ENCODE measurements at regions not wholly inside any gene's neighbourhood (a gene's known extent, or its start where the extent isn't known, plus 50 kb on each side); places are given as distances from the start of the nearest gene placed in this dataset.

DNA sequence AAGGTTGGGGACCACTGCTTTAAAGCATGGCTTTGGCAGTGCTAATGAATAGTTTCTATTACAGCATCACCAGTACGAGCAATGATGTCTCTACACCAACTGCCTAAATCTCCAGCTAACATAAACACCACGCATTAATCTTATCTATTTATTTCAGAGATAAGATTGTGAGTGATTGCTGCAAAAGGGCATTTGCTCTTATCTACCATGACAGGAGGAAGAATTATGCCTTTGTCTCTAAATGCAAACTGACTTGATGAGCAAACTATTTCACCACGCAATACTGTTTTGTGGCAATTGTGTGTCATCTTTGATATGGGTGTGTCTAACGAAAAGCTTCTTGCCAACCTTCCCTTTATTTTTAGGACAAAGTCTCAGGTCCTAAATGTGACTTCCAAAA is 684.9 kb downstream of the SORCS1 start:
- no peak overlapping the region for H3K4me3 ChIP-seq
- H3K4me2 ChIP-seq: no peak overlapping the region
- TF ChIP-seq, protein P1, sequence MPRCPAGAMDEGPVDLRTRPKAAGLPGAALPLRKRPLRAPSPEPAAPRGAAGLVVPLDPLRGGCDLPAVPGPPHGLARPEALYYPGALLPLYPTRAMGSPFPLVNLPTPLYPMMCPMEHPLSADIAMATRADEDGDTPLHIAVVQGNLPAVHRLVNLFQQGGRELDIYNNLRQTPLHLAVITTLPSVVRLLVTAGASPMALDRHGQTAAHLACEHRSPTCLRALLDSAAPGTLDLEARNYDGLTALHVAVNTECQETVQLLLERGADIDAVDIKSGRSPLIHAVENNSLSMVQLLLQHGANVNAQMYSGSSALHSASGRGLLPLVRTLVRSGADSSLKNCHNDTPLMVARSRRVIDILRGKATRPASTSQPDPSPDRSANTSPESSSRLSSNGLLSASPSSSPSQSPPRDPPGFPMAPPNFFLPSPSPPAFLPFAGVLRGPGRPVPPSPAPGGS (IDR thresholded peaks at IDR 0.05): no peak
- TF ChIP-seq POLR2A (IDR thresholded peaks at IDR 0.05; ENCODE audit: low read length): no peak
- no peak for TF ChIP-seq MYC (IDR thresholded peaks at IDR 0.05; ENCODE audit: borderline replicate concordance, low read length)
- ATAC-seq (no peak), DNase-seq (ENCODE audit: low read depth in 1 of 2, low spot score in 1 of 2) (no peak), FAIRE-seq (no peak)
- POLR2A ChIA-PET: no interaction called here
- 31% methylated on average over 4 of the region's 4 CpGs for WGBS (ENCODE audit: missing lambda C conversion rate)
- CTCF ChIA-PET: no interaction called here
- H3K9me3 ChIP-seq: 0 out of 3 replicates have a peak, but pooled peaks cover 3% of the 10 kb centered on the region
- H3K27ac ChIP-seq: no peak overlapping the region
- no peaks in the 10 kb centered on the region for H3K4me1 ChIP-seq

DNA sequence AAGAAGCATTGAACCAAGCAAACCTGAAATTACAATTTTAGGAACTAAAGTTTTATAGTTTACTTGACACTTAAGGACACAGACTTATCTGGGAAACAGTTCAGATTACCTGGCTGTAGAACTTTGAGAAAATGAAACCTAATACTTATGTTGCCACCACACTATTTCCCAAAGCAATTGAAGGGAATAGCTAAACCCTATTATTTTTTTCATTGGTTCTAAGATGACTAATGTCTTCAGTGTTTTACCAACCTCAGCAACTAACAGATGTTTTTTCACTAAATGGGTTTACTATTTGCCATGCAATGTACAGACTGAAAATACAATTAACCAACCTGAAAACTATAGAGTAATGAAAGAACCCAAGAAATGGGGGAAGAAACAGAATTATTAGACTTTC is 689.6 kb downstream of the SORCS1 start:
- CTCF ChIA-PET: no interaction called here

More for the DNA sequence above, 689.6 kb downstream of the SORCS1 start:
- Histone ChIP-seq H3K4me1 (no peaks in the 10 kb centered on the region), H3K4me2 (no peak overlapping the region), H3K4me3 (no peak overlapping the region), H3K9me3 (0 out of 3 replicates have a peak, but pooled peaks cover under 1% of the 10 kb centered on the region), H3K27ac (no peak overlapping the region)
- ATAC-seq (no peak), FAIRE-seq (no peak), DNase-seq (ENCODE audit: low read depth in 1 of 2, low spot score in 1 of 2) (no peak)
- POLR2A ChIA-PET: no interaction called here
- TF ChIP-seq KDM1A (IDR thresholded peaks at IDR 0.05; ENCODE audit: low read depth) (no peak), GATA3 (IDR thresholded peaks at IDR 0.05; ENCODE audit: borderline replicate concordance) (no peak), CEBPB (IDR thresholded peaks at IDR 0.05) (no peak), NPAS2 (CRISPR knock-in tag; IDR thresholded peaks at IDR 0.05; ENCODE audit: borderline replicate concordance) (no peak), ZC3H11A (IDR thresholded peaks at IDR 0.05) (no peak), POLR2A (IDR thresholded peaks at IDR 0.05; ENCODE audit: low read length) (no peak), NFE2L2 (conservative IDR thresholded peaks at IDR 0.05; ENCODE audit: low read length) (no peak), MYC (IDR thresholded peaks at IDR 0.05; ENCODE audit: borderline replicate concordance, low read length) (no peak), ZFP36 (IDR thresholded peaks at IDR 0.05; ENCODE audit: borderline replicate concordance, partially characterized antibody) (no peak), ZNF302 (CRISPR knock-in tag; IDR thresholded peaks at IDR 0.05) (no peak), JUN (IDR thresholded peaks at IDR 0.05) (no peak), RAD21 (conservative IDR thresholded peaks at IDR 0.05 in 1 of 2, IDR thresholded peaks at IDR 0.05 in 1 of 2) (no peak)
- TF ChIP-seq, protein P2, sequence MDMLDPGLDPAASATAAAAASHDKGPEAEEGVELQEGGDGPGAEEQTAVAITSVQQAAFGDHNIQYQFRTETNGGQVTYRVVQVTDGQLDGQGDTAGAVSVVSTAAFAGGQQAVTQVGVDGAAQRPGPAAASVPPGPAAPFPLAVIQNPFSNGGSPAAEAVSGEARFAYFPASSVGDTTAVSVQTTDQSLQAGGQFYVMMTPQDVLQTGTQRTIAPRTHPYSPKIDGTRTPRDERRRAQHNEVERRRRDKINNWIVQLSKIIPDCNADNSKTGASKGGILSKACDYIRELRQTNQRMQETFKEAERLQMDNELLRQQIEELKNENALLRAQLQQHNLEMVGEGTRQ (IDR thresholded peaks at IDR 0.05): no peak
- TF ChIP-seq, protein P3, sequence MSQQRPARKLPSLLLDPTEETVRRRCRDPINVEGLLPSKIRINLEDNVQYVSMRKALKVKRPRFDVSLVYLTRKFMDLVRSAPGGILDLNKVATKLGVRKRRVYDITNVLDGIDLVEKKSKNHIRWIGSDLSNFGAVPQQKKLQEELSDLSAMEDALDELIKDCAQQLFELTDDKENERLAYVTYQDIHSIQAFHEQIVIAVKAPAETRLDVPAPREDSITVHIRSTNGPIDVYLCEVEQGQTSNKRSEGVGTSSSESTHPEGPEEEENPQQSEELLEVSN (IDR thresholded peaks at IDR 0.05; ENCODE audit: borderline replicate concordance, low read depth): no peak
- TF ChIP-seq, protein P4, sequence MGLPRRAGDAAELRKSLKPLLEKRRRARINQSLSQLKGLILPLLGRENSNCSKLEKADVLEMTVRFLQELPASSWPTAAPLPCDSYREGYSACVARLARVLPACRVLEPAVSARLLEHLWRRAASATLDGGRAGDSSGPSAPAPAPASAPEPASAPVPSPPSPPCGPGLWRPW (IDR thresholded peaks at IDR 0.05): no peak
- TF ChIP-seq, protein P5, sequence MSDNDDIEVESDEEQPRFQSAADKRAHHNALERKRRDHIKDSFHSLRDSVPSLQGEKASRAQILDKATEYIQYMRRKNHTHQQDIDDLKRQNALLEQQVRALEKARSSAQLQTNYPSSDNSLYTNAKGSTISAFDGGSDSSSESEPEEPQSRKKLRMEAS (IDR thresholded peaks at IDR 0.05): no peak
- TF ChIP-seq, protein P6, sequence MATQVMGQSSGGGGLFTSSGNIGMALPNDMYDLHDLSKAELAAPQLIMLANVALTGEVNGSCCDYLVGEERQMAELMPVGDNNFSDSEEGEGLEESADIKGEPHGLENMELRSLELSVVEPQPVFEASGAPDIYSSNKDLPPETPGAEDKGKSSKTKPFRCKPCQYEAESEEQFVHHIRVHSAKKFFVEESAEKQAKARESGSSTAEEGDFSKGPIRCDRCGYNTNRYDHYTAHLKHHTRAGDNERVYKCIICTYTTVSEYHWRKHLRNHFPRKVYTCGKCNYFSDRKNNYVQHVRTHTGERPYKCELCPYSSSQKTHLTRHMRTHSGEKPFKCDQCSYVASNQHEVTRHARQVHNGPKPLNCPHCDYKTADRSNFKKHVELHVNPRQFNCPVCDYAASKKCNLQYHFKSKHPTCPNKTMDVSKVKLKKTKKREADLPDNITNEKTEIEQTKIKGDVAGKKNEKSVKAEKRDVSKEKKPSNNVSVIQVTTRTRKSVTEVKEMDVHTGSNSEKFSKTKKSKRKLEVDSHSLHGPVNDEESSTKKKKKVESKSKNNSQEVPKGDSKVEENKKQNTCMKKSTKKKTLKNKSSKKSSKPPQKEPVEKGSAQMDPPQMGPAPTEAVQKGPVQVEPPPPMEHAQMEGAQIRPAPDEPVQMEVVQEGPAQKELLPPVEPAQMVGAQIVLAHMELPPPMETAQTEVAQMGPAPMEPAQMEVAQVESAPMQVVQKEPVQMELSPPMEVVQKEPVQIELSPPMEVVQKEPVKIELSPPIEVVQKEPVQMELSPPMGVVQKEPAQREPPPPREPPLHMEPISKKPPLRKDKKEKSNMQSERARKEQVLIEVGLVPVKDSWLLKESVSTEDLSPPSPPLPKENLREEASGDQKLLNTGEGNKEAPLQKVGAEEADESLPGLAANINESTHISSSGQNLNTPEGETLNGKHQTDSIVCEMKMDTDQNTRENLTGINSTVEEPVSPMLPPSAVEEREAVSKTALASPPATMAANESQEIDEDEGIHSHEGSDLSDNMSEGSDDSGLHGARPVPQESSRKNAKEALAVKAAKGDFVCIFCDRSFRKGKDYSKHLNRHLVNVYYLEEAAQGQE (IDR thresholded peaks at IDR 0.05): no peak
- TF ChIP-seq, protein P7, sequence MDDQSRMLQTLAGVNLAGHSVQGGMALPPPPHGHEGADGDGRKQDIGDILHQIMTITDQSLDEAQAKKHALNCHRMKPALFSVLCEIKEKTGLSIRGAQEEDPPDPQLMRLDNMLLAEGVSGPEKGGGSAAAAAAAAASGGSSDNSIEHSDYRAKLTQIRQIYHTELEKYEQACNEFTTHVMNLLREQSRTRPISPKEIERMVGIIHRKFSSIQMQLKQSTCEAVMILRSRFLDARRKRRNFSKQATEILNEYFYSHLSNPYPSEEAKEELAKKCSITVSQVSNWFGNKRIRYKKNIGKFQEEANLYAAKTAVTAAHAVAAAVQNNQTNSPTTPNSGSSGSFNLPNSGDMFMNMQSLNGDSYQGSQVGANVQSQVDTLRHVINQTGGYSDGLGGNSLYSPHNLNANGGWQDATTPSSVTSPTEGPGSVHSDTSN (IDR thresholded peaks at IDR 0.05): no peak
